Activated effector memory CD4-positive, alpha-beta T cell treated with Interleukin-2 at 50 U/mL for 16 hours (primary cell): ENCODE measurements at regions not wholly inside any gene's neighbourhood (a gene's known extent, or its start where the extent isn't known, plus 50 kb on each side); places are given as distances from the start of the nearest gene placed in this dataset.
"Not testable (repeated sequence)": the region's sequence is repeated elsewhere in the genome, so short reads cannot be mapped to it uniquely, and the experiment has no call there.

ENCODE experiments used
- DNase-seq: peaks from one replicate; pipeline ENCODE4 v3.0.0-alpha.2; 2020

- not testable (repeated sequence) for DNase-seq
Measured at GRCh38 chr1:245102149-245102548, 52.6 kb upstream of the KIF26B start.

GRCh38 chr1:245099401-245099800 lies 55.4 kb upstream of the KIF26B start:
- DNase-seq: no peak

- DNase-seq: no peak
Measured at GRCh38 chr1:245098924-245099323, 55.9 kb upstream of the KIF26B start.

GRCh38 chr1:245096311-245097066 lies 58.3 kb upstream of the KIF26B start:
- DNase-seq: no peak

GRCh38 chr1:245095903-245096302 lies 58.9 kb upstream of the KIF26B start:
- DNase-seq: no peak

- no peak for DNase-seq
Measured at GRCh38 chr1:245094954-245095353, 59.8 kb upstream of the KIF26B start.

- no peak for DNase-seq
Measured at GRCh38 chr1:245094092-245094491, 60.7 kb upstream of the KIF26B start.

- DNase-seq: no peak
Measured at GRCh38 chr1:245092638-245092976, 62.2 kb upstream of the KIF26B start.

- DNase-seq: no peak
Measured at GRCh38 chr1:245091818-245092637, 62.8 kb upstream of the KIF26B start.

GRCh38 chr1:245091171-245091621 lies 63.6 kb upstream of the KIF26B start:
- no peak for DNase-seq

GRCh38 chr1:245090491-245091090 lies 64.2 kb upstream of the KIF26B start:
- DNase-seq: no peak

- DNase-seq: no peak
Measured at GRCh38 chr1:245087723-245088122, 67.1 kb upstream of the KIF26B start.

- no peak for DNase-seq
Measured at GRCh38 chr1:245086389-245086969, 68.3 kb upstream of the KIF26B start.

GRCh38 chr1:245085508-245086095 lies 69.2 kb upstream of the KIF26B start:
- DNase-seq: no peak

GRCh38 chr1:245084551-245084950 lies 70.2 kb upstream of the KIF26B start:
- no peak for DNase-seq

GRCh38 chr1:245079021-245079609 lies 75.7 kb upstream of the KIF26B start:
- no peak for DNase-seq

- no peak for DNase-seq
Measured at GRCh38 chr1:245074898-245075297, 79.9 kb upstream of the KIF26B start.

- no peak for DNase-seq
Measured at GRCh38 chr1:245074232-245074747, 80.5 kb upstream of the KIF26B start.

- no peak for DNase-seq
Measured at GRCh38 chr1:245070836-245071615, 83.8 kb upstream of the KIF26B start.

GRCh38 chr1:245067257-245067656 lies 87.5 kb upstream of the KIF26B start:
- DNase-seq: no peak

GRCh38 chr1:245062741-245063305 lies 92.0 kb upstream of the KIF26B start:
- DNase-seq: no peak
